Neural progenitor cell (in vitro differentiated cells): ENCODE measurements at regions not wholly inside any gene's neighbourhood (a gene's known extent, or its start where the extent isn't known, plus 50 kb on each side); places are given as distances from the start of the nearest gene placed in this dataset.

Experiments
- DNase-seq: peaks from one replicate; pipeline ENCODE4 v3.0.0-alpha.2; 2016; ENCODE audit warnings: low spot score
- H2AFZ ChIP-seq: fragments of 200-600 bp; sonication (generic); replicated peaks from 2 replicates; pipeline ENCODE4 v1.6.1; 2016; ENCODE audit warnings: antibody characterized with exemption
- H3F3A ChIP-seq: fragments of 200-600 bp; sonication (generic); 2 replicates; pipeline ENCODE4 v1.6.1; 2016; ENCODE audit warnings: antibody characterized with exemption, low read depth
- H3K27ac ChIP-seq: fragments of 200-600 bp; sonication (generic); 2 replicates; pipeline ENCODE4 v1.5.1; 2016; ENCODE audit warnings: mild to moderate bottlenecking
- H3K27me3 ChIP-seq: fragments of 200-600 bp; sonication (generic); 2 replicates; pipeline ENCODE4 v1.6.1; 2016; ENCODE audit warnings: mild to moderate bottlenecking, moderate library complexity
- H3K36me3 ChIP-seq: fragments of 200-600 bp; sonication (generic); 2 replicates; pipeline ENCODE4 v1.5.1; 2016
- H3K4me1 ChIP-seq: fragments of 200-600 bp; sonication (generic); 2 replicates; pipeline ENCODE4 v1.6.1; 2016; ENCODE audit warnings: mixed run types
- H3K4me2 ChIP-seq: fragments of 200-600 bp; sonication (generic); 2 replicates; pipeline ENCODE4 v1.6.1; 2016
- H3K4me3 ChIP-seq: fragments of 200-600 bp; sonication (generic); 2 replicates; pipeline ENCODE4 v1.5.1; 2016
- H3K79me2 ChIP-seq: fragments of 200-600 bp; sonication (generic); 2 replicates; pipeline ENCODE4 v1.6.1; 2016; ENCODE audit warnings: low read depth
- H3K9ac ChIP-seq: fragments of 200-600 bp; sonication (generic); 2 replicates; pipeline ENCODE4 v1.6.1; 2016
- H3K9me3 ChIP-seq: fragments of 200-600 bp; sonication (generic); 2 replicates; pipeline ENCODE4 v1.5.1; 2016; ENCODE audit warnings: low read depth
- H4K20me1 ChIP-seq: fragments of 200-600 bp; sonication (generic); 2 replicates; pipeline ENCODE4 v1.6.1; 2016; ENCODE audit warnings: low read depth
- H3K27ac Mint-ChIP-seq: 3 replicates; pipeline ENCODE4 v1.8.0; 2021; ENCODE audit warnings: mixed read lengths
- H3K27me3 Mint-ChIP-seq: 2 replicates; pipeline ENCODE4 v1.8.0; 2022; ENCODE audit warnings: low read depth, mild to moderate bottlenecking, inconsistent platforms, moderate library complexity, mixed read lengths; ENCODE audit not compliant: insufficient read depth
- H3K36me3 Mint-ChIP-seq: 3 replicates; pipeline ENCODE4 v1.8.0; 2021; ENCODE audit warnings: mixed read lengths
- H3K4me1 Mint-ChIP-seq: 3 replicates; pipeline ENCODE4 v1.8.0; 2021; ENCODE audit warnings: mixed read lengths
- H3K4me3 Mint-ChIP-seq: 3 replicates; pipeline ENCODE4 v1.8.0; 2021; ENCODE audit warnings: mild to moderate bottlenecking, moderate library complexity, mixed read lengths
- H3K9me3 Mint-ChIP-seq: 3 replicates; pipeline ENCODE4 v1.8.0; 2020; ENCODE audit warnings: mixed read lengths
- EZH2 ChIP-seq: fragments of 200-600 bp; sonication (generic); IDR thresholded peaks from 2 replicates; pipeline ENCODE4 v1.6.1; 2017; ENCODE audit warnings: antibody characterized with exemption, mild to moderate bottlenecking, moderate library complexity
- EZH2phosphoT487 ChIP-seq: fragments of 200-600 bp; sonication (generic); IDR thresholded peaks from 2 replicates; pipeline ENCODE4 v1.6.1; 2017; ENCODE audit warnings: antibody characterized with exemption
- TF ChIP-seq, protein P1 (sequence below): fragments of 200-600 bp; sonication (generic); IDR thresholded peaks from 2 replicates; pipeline ENCODE4 v1.5.1; 2017; ENCODE audit warnings: antibody characterized with exemption, mild to moderate bottlenecking

DNA sequence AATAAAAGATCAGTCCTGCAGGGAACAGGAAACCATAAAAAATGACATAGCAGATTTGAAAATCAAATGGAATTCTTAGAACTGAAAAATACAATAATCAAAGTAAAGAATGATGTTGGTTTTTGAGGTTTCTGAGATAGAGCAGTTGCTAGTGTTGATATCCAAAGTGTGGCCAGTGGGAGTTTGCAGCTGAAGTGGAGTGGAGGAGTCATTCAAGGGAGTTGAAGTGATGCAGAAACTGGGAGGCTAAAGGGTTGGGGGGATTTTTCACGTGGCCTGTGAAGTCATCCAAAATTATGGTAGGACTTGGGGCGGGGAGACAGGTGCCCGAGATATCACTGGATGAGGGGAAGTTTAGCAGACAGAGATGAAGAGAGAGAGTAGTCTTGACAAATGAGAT, 123.6 kb downstream of the CDC5L start:
- no peaks in the 10 kb centered on the region for H3K36me3 ChIP-seq
- H3K79me2 ChIP-seq, result no peaks in the 10 kb centered on the region
- Mint-ChIP-seq H3K9me3 (no peaks in the 10 kb centered on the region), H3K4me3 (no peak overlapping the region), H3K36me3 (peaks cover 2% of the 10 kb centered on the region), H3K27ac (no peak overlapping the region), H3K27me3 (peaks cover 7% of the 10 kb centered on the region), H3K4me1 (peaks cover 5% of the 10 kb centered on the region)
- H3F3A ChIP-seq, result no peaks in the 10 kb centered on the region
- no peaks in the 10 kb centered on the region for H3K4me1 ChIP-seq
- no peak overlapping the region for H3K9ac ChIP-seq
- H3K27me3 ChIP-seq, result no peaks in the 10 kb centered on the region
- TF ChIP-seq EZH2, result no peak
- TF ChIP-seq, protein P1, sequence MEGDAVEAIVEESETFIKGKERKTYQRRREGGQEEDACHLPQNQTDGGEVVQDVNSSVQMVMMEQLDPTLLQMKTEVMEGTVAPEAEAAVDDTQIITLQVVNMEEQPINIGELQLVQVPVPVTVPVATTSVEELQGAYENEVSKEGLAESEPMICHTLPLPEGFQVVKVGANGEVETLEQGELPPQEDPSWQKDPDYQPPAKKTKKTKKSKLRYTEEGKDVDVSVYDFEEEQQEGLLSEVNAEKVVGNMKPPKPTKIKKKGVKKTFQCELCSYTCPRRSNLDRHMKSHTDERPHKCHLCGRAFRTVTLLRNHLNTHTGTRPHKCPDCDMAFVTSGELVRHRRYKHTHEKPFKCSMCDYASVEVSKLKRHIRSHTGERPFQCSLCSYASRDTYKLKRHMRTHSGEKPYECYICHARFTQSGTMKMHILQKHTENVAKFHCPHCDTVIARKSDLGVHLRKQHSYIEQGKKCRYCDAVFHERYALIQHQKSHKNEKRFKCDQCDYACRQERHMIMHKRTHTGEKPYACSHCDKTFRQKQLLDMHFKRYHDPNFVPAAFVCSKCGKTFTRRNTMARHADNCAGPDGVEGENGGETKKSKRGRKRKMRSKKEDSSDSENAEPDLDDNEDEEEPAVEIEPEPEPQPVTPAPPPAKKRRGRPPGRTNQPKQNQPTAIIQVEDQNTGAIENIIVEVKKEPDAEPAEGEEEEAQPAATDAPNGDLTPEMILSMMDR, result no peak
- TF ChIP-seq EZH2phosphoT487, result no peak
- no peak overlapping the region for H3K27ac ChIP-seq
- no peaks in the 10 kb centered on the region for H3K9me3 ChIP-seq
- H3K4me2 ChIP-seq, result no peak overlapping the region
- H2AFZ ChIP-seq, result no peak overlapping the region
- DNase-seq, result no peak
- H4K20me1 ChIP-seq, result no peaks in the 10 kb centered on the region
- no peak overlapping the region for H3K4me3 ChIP-seq

DNA sequence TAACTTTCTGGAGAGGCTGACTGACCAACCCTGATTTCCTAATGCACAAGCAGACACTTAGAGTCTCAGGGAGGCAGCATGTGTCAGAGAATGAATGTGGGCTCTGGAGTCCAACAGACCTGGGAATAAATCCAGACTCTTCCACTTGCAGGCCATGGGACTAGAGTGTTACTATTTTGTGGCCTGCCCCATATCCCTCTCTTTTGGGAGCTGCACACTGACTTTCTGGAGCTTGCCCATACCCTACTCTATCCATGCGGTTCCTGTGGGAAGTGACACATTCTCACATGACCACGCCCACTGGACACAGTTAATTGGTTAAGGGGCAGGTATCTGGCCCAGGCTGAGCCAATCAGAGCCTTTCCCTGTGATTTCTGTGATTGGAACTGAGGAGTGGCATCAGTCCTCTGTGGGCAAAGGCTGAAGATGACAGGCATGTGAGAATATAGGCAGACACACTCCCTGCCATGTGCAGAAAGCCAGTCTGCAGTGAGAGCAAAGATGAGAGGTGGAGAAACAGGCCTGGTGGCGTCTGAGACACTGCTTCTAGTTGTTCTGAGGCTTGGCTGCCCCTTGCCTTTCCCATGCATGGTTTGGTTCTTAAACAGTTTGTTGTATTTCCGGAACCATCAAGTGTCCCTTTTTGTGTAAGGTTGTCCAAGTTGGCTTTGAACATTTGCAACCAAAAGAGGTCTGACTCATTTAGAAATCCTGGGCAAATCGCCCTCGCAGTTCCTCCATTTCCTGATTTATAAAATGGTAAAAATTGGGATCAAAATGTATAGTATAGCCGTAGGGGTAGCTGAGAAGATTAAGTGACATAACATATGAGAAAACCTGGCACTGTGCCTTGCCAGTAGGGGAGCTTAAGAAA, 125.6 kb downstream of the CDC5L start:
- H3K27me3 Mint-ChIP-seq, result peaks cover 7% of the 10 kb centered on the region
- no peaks in the 10 kb centered on the region for H3K9me3 ChIP-seq
- H3K79me2 ChIP-seq, result no peaks in the 10 kb centered on the region
- no peak for DNase-seq
- H3K4me2 ChIP-seq, result no peak overlapping the region
- H3K4me3 ChIP-seq, result no peak overlapping the region
- H2AFZ ChIP-seq, result peak overlapping the region; percentile 17
- H3K4me1 Mint-ChIP-seq, result peaks cover 5% of the 10 kb centered on the region
- H3K36me3 Mint-ChIP-seq, result peaks cover 2% of the 10 kb centered on the region
- H3K36me3 ChIP-seq, result no peaks in the 10 kb centered on the region
- no peak overlapping the region for H3K27ac Mint-ChIP-seq
- peaks cover 10% of the 10 kb centered on the region for H3K9me3 Mint-ChIP-seq
- no peak overlapping the region for H3K4me3 Mint-ChIP-seq
- no peak for TF ChIP-seq EZH2phosphoT487
- TF ChIP-seq, protein P1, result no peak
- TF ChIP-seq EZH2, result no peak
- no peaks in the 10 kb centered on the region for H3K27me3 ChIP-seq
- no peaks in the 10 kb centered on the region for H4K20me1 ChIP-seq
- H3K4me1 ChIP-seq, result no peaks in the 10 kb centered on the region
- H3K27ac ChIP-seq, result no peak overlapping the region
- no peak overlapping the region for H3K9ac ChIP-seq
- H3F3A ChIP-seq, result no peaks in the 10 kb centered on the region

DNA sequence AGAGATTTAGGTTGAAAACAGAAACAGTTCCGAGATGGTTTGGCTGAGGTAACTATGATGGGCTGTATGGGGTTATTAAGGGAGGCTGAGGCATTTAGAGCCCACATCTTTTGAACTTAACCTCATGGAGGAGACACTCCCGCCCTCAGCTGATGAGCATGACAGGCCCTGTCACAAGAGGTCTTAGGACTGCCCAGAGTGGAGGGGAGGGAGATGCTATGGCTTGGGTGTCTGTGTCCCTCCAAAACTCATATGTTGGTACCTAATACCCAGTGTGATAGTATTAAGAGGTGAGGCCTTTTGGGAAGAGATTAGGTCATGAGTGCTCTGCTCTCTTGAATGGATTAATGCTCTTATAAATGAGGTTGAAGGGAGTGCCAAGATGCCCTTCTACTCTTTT, 126.6 kb downstream of the CDC5L start:
- Histone ChIP-seq H3K4me3 (no peak overlapping the region), H2AFZ (no peak overlapping the region), H3K27ac (no peak overlapping the region), H3K79me2 (no peaks in the 10 kb centered on the region), H3K4me2 (no peak overlapping the region), H3K9ac (no peak overlapping the region), H3K4me1 (no peaks in the 10 kb centered on the region), H3K9me3 (no peaks in the 10 kb centered on the region), H4K20me1 (no peaks in the 10 kb centered on the region), H3F3A (no peaks in the 10 kb centered on the region), H3K27me3 (no peaks in the 10 kb centered on the region), H3K36me3 (no peaks in the 10 kb centered on the region)
- Mint-ChIP-seq H3K4me1 (peaks cover 1% of the 10 kb centered on the region), H3K27ac (no peak overlapping the region), H3K9me3 (peaks cover 17% of the 10 kb centered on the region), H3K4me3 (no peak overlapping the region), H3K36me3 (peaks cover 2% of the 10 kb centered on the region), H3K27me3 (peaks cover 6% of the 10 kb centered on the region)
- TF ChIP-seq, protein P1, result no peak
- TF ChIP-seq EZH2, result no peak
- no peak for DNase-seq
